IMR-90 (cell line): ENCODE measurements at regions not wholly inside any gene's neighbourhood (a gene's known extent, or its start where the extent isn't known, plus 50 kb on each side); places are given as distances from the start of the nearest gene placed in this dataset.

Source experiments
- ATAC-seq: fragments of 200-7000 bp; cut with Tn5 transposase; 2 replicates; pipeline ENCODE4 v1.9.1; 2020; ENCODE audit warnings: low read depth, mild to moderate bottlenecking, moderate library complexity
- BruUV-seq: library from RNA; stranded (reverse); fragments of 400-500 nt; replicated peaks from 2 replicates; lab custom pipeline; 2021; lab: Mats Ljungman, UMichigan
- CTCF ChIA-PET: fragments of 300-600 bp; formaldehyde crosslinking; extraction: SDS; loops from one replicate; lab custom pipeline; 2021; ENCODE audit warnings: antibody characterized with exemption; lab: Yijun Ruan, JAX
- POLR2A ChIA-PET: fragments of 300-600 bp; sonication (Branson Sonifier 250); formaldehyde crosslinking; loops from one replicate; lab custom pipeline; 2022; ENCODE audit warnings: antibody characterized with exemption; ENCODE audit not compliant: unreplicated experiment; lab: Charles Lee
- DNase-seq: peaks from one replicate; pipeline ENCODE4 v3.0.0; 2013
- H2AFZ ChIP-seq: replicated peaks from 2 replicates; pipeline ENCODE3; 2013; ENCODE audit warnings: low read length, mild to moderate bottlenecking; ENCODE audit not compliant: poor library complexity
- H2AK5ac ChIP-seq: 2 replicates; pipeline ENCODE4 v1.6.1; 2013; ENCODE audit warnings: low read depth, low read length, inconsistent platforms
- H2AK9ac ChIP-seq: replicated peaks from 2 replicates; pipeline ENCODE3; 2013; ENCODE audit warnings: mild to moderate bottlenecking, low read depth, low read length, moderate library complexity; ENCODE audit not compliant: poor library complexity
- H2BK120ac ChIP-seq: 2 replicates; pipeline ENCODE4 v1.6.1; 2013; ENCODE audit warnings: low read depth, low read length, inconsistent platforms
- H2BK15ac ChIP-seq: 3 replicates; pipeline ENCODE4 v1.6.1; 2013; ENCODE audit warnings: low read depth, low read length, inconsistent platforms
- H2BK20ac ChIP-seq: 2 replicates; pipeline ENCODE4 v1.6.1; 2013; ENCODE audit warnings: low read depth, mild to moderate bottlenecking, inconsistent platforms, low read length, moderate library complexity
- H2BK5ac ChIP-seq: 2 replicates; pipeline ENCODE4 v1.6.1; 2013; ENCODE audit warnings: mild to moderate bottlenecking, low read depth, low read length, inconsistent platforms; ENCODE audit not compliant: poor library complexity, severe bottlenecking
- H3K14ac ChIP-seq: replicated peaks from 2 replicates; pipeline ENCODE4 v1.6.1; 2013; ENCODE audit warnings: low read depth, low read length, inconsistent platforms
- H3K18ac ChIP-seq: 2 replicates; pipeline ENCODE4 v1.6.1; 2013; ENCODE audit warnings: low read depth, low read length, control low read depth
- H3K23ac ChIP-seq: 2 replicates; pipeline ENCODE4 v1.6.1; 2013; ENCODE audit warnings: low read depth, low read length, inconsistent platforms
- H3K27ac ChIP-seq: 2 replicates; pipeline ENCODE4 v1.5.1; 2013; ENCODE audit warnings: mild to moderate bottlenecking, control low read depth, low read length; ENCODE audit not compliant: insufficient read depth
- H3K27me3 ChIP-seq: 2 replicates; pipeline ENCODE4 v1.6.1; 2013; ENCODE audit warnings: low read length; ENCODE audit not compliant: control insufficient read depth, insufficient read depth
- H3K36me3 ChIP-seq: 2 replicates; pipeline ENCODE4 v1.6.1; 2013; ENCODE audit warnings: low read length, mixed read lengths; ENCODE audit not compliant: control insufficient read depth, insufficient read depth
- H3K4ac ChIP-seq: 2 replicates; pipeline ENCODE4 v1.6.1; 2013; ENCODE audit warnings: low read depth, low read length, inconsistent platforms
- H3K4me1 ChIP-seq: 2 replicates; pipeline ENCODE4 v1.6.1; 2013; ENCODE audit warnings: low read length, mixed read lengths; ENCODE audit not compliant: control insufficient read depth, insufficient read depth
- H3K4me2 ChIP-seq: 2 replicates; pipeline ENCODE4 v1.6.1; 2013; ENCODE audit warnings: low read depth, mild to moderate bottlenecking, control low read depth, low read length, moderate library complexity
- H3K4me3 ChIP-seq: 2 replicates; pipeline ENCODE4 v1.5.1; 2013; ENCODE audit warnings: low read depth, mild to moderate bottlenecking, control low read depth, low read length, moderate library complexity; ENCODE audit not compliant: insufficient read depth
- H3K56ac ChIP-seq: 2 replicates; pipeline ENCODE4 v1.6.1; 2013; ENCODE audit warnings: low read length, inconsistent platforms; ENCODE audit not compliant: insufficient read depth; ENCODE audit errors: extremely low read depth
- H3K79me1 ChIP-seq, 2 experiments: 2 replicates each; pipeline ENCODE4 v1.6.1; 2013; ENCODE audit warnings: low read length in 2 of 2, inconsistent platforms in 1 of 2, low read depth in 1 of 2
- H3K9ac ChIP-seq: 2 replicates; pipeline ENCODE4 v1.6.1; 2013; ENCODE audit warnings: low read depth, low read length, control low read depth
- H3K9me1 ChIP-seq: 2 replicates; pipeline ENCODE4 v1.6.1; 2013; ENCODE audit warnings: low read length, inconsistent platforms; ENCODE audit not compliant: insufficient read depth
- H3K9me3 ChIP-seq: 2 replicates; pipeline ENCODE4 v1.6.1; 2013; ENCODE audit warnings: low read length; ENCODE audit not compliant: control insufficient read depth, insufficient read depth
- H4K20me1 ChIP-seq: 2 replicates; pipeline ENCODE4 v1.6.1; 2013; ENCODE audit warnings: low read length, inconsistent platforms; ENCODE audit not compliant: insufficient read depth
- H4K5ac ChIP-seq: 2 replicates; pipeline ENCODE4 v1.6.1; 2013; ENCODE audit warnings: mild to moderate bottlenecking, low read depth, low read length, control low read depth
- H4K8ac ChIP-seq, 2 experiments: 2 replicates each; pipeline ENCODE4 v1.6.1; 2013; ENCODE audit warnings: low read depth in 2 of 2, low read length in 2 of 2, control low read depth in 1 of 2, inconsistent platforms in 1 of 2
- H4K91ac ChIP-seq: 2 replicates; pipeline ENCODE4 v1.6.1; 2013; ENCODE audit warnings: low read depth, low read length, inconsistent platforms; ENCODE audit not compliant: insufficient read depth
- MXI1 ChIP-seq: IDR thresholded peaks from 2 replicates; pipeline ENCODE4 v1.6.1; 2012; ENCODE audit warnings: low read depth, mild to moderate bottlenecking, low read length, moderate library complexity, borderline replicate concordance
- RAD21 ChIP-seq: IDR thresholded peaks from 2 replicates; pipeline ENCODE4 v1.6.1; 2012; ENCODE audit warnings: low read length, improper control_type of control experiment
- SMC3 ChIP-seq: fragments of 150-350 bp; IDR thresholded peaks from 2 replicates; pipeline ENCODE4 v1.6.1; 2016; ENCODE audit warnings: low read depth, mild to moderate bottlenecking, antibody characterized with exemption, low read length, moderate library complexity
- WGBS, 2 experiments: methylation state at CpG; one replicate each; pipeline versions ENCODE4 v1.1.5 to v1.1.7; 2013; ENCODE audit warnings: missing lambda C conversion rate in 2 of 2; ENCODE audit not compliant: insufficient read length in 1 of 2; ENCODE audit errors: extremely low coverage in 2 of 2; 5-methylcytosine and 5-hydroxymethylcytosine counted together
- dilution Hi-C: fragments of 300-500 bp; cut with HindIII; formaldehyde crosslinking; loops from one replicate; pipeline ENCODE4 v1.14.3; 2018; ENCODE audit warnings: low sequenced_read_pairs; ENCODE audit not compliant: unreplicated experiment
- in situ Hi-C: fragments of 300-500 bp; cut with MboI; formaldehyde crosslinking; loops from 3 replicates; pipeline ENCODE4 v1.14.3; 2019; ENCODE audit warnings: low sequenced_read_pairs, inconsistent platforms, mixed read lengths
- intact Hi-C: fragments of 100-400 bp; cut with micrococcal nuclease; formaldehyde crosslinking; loops from 2 replicates; pipeline ENCODE4 v1.10.0; 2022

- Histone ChIP-seq H3K27ac (no peak overlapping the region), H2AFZ (no peak overlapping the region), H2AK5ac (no peak overlapping the region), H3K9ac (no peak overlapping the region), H2BK15ac (no peak overlapping the region), H3K4me2 (no peak overlapping the region), H2BK20ac (no peak overlapping the region), H3K79me1 (no peaks in the 10 kb centered on the region), H4K5ac (no peak overlapping the region), H2BK120ac (no peak overlapping the region), H3K23ac (no peak overlapping the region), H4K8ac (no peak overlapping the region), H3K4ac (no peak overlapping the region), H3K14ac (no peak overlapping the region), H2BK5ac (no peak overlapping the region), H4K91ac (no peak overlapping the region), H3K4me3 (no peak overlapping the region), H3K9me3 (no peaks in the 10 kb centered on the region; the same call in 1 of the 2 replicates), H3K4me1 (no peaks in the 10 kb centered on the region), H3K56ac (no peak overlapping the region), H3K36me3 (no peaks in the 10 kb centered on the region), H2AK9ac (no peak overlapping the region), H3K9me1 (no peaks in the 10 kb centered on the region), H4K20me1 (no peaks in the 10 kb centered on the region), H3K27me3 (no peaks in the 10 kb centered on the region), H3K18ac (no peak overlapping the region)
- DNase-seq (no peak), ATAC-seq (no peak)
- WGBS, 2 experiments, result no CpG with 5 or more reads among the region's 3 CpGs
- intact Hi-C loops, result no loop called here
- BruUV-seq, result no TSS peak
- POLR2A ChIA-PET, result no interaction called here
- dilution Hi-C loops, result no loop called here
- TF ChIP-seq MXI1, result no peak
- no peak for TF ChIP-seq RAD21
- TF ChIP-seq SMC3, result no peak
- CTCF ChIA-PET, result no interaction called here
- in situ Hi-C loops, result no loop called here
Observed at GRCh38 chr2:41475959-41476358, 571.9 kb upstream of the PKDCC start.
